Parathyroid adenoma (tissue), 2 donors: ENCODE measurements at regions not wholly inside any gene's neighbourhood (a gene's known extent, or its start where the extent isn't known, plus 50 kb on each side); places are given as distances from the start of the nearest gene placed in this dataset.

ENCODE experiments used
- H2AFZ ChIP-seq: fragments of 300-600 bp; sonication (generic); one replicate; pipeline ENCODE4 v1.7.0; 2017; ENCODE audit warnings: antibody characterized with exemption, mild to moderate bottlenecking
- H3K27ac ChIP-seq: fragments of 300-600 bp; sonication (generic); one replicate; pipeline ENCODE4 v1.7.0; 2017
- H3K27me3 ChIP-seq: fragments of 300-600 bp; sonication (generic); one replicate; pipeline ENCODE4 v1.7.0; 2017; ENCODE audit warnings: low read length; ENCODE audit not compliant: control insufficient read depth, insufficient read depth
- H3K36me3 ChIP-seq: fragments of 300-600 bp; sonication (generic); one replicate; pipeline ENCODE4 v1.7.0; 2017; ENCODE audit warnings: low read length; ENCODE audit not compliant: control insufficient read depth, insufficient read depth
- H3K4me1 ChIP-seq: fragments of 300-600 bp; sonication (generic); one replicate; pipeline ENCODE4 v1.7.0; 2017; ENCODE audit warnings: control low read depth
- H3K4me2 ChIP-seq: fragments of 300-600 bp; sonication (generic); one replicate; pipeline ENCODE4 v1.7.0; 2017; ENCODE audit warnings: low read length
- H3K4me3 ChIP-seq: fragments of 300-600 bp; sonication (generic); one replicate; pipeline ENCODE4 v1.7.0; 2017; ENCODE audit warnings: low read depth, low read length
- H3K79me2 ChIP-seq: fragments of 300-600 bp; sonication (generic); one replicate; pipeline ENCODE4 v1.7.0; 2017; ENCODE audit warnings: control low read depth
- H3K9ac ChIP-seq: fragments of 300-600 bp; sonication (generic); one replicate; pipeline ENCODE4 v1.7.0; 2017; ENCODE audit warnings: mild to moderate bottlenecking
- H3K9me3 ChIP-seq: fragments of 300-600 bp; sonication (generic); one replicate; pipeline ENCODE4 v1.7.0; 2017; ENCODE audit warnings: low read length; ENCODE audit not compliant: control insufficient read depth
- TF ChIP-seq, protein P1 (sequence below): fragments of 300-600 bp; sonication (generic); IDR thresholded peaks from one replicate; pipeline ENCODE4 v1.7.0; 2017; ENCODE audit warnings: antibody characterized with exemption, mild to moderate bottlenecking
- donor health status: primary hyperparathyroidism.

DNA sequence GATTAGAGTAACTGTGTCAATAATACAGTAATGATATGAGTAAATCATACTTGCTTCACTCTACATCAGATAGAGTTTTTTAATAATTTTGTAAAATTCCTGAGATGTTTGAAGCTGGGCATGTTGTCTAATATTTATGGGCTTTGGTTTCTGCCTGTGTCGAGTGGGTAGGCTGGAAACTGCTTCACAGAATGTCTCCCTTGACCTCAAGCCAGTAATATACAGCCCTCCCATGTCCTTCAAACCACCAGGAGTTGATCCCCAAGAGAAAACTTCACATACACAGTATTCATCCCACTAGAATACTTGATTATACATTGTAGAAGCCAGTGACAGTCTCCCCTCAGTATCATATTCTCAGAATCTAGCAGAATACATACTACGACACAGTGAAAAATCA, 284.8 kb upstream of the TENM3 start:
- Histone ChIP-seq H3K9me3 (no peaks in the 10 kb centered on the region), H3K4me2 (no peak overlapping the region), H3K27me3 (no peaks in the 10 kb centered on the region), H2AFZ (no peak overlapping the region), H3K79me2 (no peaks in the 10 kb centered on the region), H3K4me1 (no peaks in the 10 kb centered on the region), H3K9ac (no peak overlapping the region), H3K27ac (no peak overlapping the region), H3K36me3 (no peaks in the 10 kb centered on the region), H3K4me3 (no peak overlapping the region)
- TF ChIP-seq, protein P1, sequence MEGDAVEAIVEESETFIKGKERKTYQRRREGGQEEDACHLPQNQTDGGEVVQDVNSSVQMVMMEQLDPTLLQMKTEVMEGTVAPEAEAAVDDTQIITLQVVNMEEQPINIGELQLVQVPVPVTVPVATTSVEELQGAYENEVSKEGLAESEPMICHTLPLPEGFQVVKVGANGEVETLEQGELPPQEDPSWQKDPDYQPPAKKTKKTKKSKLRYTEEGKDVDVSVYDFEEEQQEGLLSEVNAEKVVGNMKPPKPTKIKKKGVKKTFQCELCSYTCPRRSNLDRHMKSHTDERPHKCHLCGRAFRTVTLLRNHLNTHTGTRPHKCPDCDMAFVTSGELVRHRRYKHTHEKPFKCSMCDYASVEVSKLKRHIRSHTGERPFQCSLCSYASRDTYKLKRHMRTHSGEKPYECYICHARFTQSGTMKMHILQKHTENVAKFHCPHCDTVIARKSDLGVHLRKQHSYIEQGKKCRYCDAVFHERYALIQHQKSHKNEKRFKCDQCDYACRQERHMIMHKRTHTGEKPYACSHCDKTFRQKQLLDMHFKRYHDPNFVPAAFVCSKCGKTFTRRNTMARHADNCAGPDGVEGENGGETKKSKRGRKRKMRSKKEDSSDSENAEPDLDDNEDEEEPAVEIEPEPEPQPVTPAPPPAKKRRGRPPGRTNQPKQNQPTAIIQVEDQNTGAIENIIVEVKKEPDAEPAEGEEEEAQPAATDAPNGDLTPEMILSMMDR: no peak

DNA sequence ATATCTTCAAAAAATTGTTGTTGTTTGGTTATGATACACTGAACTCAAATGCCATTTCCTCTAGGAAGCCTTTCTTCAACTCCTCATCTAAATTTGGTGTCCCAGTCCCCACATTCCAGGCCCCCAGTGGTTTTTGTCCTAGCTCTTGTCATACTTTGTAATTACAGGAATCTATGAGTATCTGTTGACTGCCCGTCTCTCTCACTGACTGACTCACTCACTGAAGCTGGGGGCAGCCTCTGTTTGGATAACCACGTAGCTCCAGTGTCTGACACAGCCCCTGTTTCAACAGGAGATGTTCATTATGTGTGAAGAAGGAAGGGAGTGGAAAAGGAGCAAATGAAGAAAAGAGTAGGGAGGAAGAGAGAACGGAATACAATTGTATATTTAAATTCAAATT, 284.1 kb upstream of the TENM3 start:
- TF ChIP-seq, protein P1: no peak
- Histone ChIP-seq H3K9ac (no peak overlapping the region), H3K27me3 (no peaks in the 10 kb centered on the region), H3K4me3 (no peak overlapping the region), H3K4me1 (no peaks in the 10 kb centered on the region), H3K36me3 (no peaks in the 10 kb centered on the region), H3K79me2 (no peaks in the 10 kb centered on the region), H3K4me2 (no peak overlapping the region), H2AFZ (no peak overlapping the region), H3K27ac (no peak overlapping the region), H3K9me3 (no peaks in the 10 kb centered on the region)

DNA sequence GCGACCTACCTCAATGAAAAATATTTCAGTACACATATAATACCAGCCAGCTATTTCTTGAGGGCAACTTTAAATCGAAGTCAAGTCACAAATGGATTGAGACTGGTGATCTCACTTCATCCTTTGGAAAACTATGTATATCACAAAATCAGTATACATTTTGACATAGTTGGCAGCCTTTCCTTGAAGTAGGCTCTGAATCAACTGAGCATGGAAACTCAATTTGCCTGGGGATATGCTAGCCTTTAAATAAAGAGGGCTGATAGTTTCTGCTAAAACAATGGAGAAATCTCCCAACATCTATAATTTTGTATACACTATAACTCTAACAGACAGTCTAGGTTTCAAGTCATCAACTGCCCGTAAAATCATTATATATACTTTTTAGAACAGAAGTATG, 282.8 kb upstream of the TENM3 start:
- Histone ChIP-seq H3K27ac (no peak overlapping the region), H3K4me3 (no peak overlapping the region), H2AFZ (no peak overlapping the region), H3K36me3 (no peaks in the 10 kb centered on the region), H3K4me1 (no peaks in the 10 kb centered on the region), H3K9ac (no peak overlapping the region), H3K4me2 (no peak overlapping the region), H3K9me3 (no peaks in the 10 kb centered on the region), H3K79me2 (no peaks in the 10 kb centered on the region), H3K27me3 (no peaks in the 10 kb centered on the region)
- TF ChIP-seq, protein P1: no peak

DNA sequence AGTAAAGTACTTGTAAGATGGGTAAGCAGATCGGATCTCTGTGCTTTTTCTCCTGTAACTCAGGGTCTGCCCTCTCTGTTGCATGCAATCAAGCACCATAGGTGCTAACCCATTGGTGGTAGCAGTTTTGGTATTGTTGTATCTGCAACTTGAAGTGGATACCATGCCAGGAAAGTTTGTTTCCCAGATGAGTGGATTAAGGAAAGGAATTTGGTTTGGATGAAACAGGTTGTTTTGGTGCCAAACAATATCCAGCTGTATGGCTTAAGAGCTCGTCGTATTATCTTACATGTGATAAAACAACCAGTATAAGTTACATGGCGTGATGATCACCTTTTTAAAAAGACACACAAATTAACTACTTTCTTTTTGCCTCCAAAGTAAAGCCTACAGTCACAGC, 280.9 kb upstream of the TENM3 start:
- H3K27me3 ChIP-seq: no peaks in the 10 kb centered on the region
- H3K4me1 ChIP-seq: no peaks in the 10 kb centered on the region
- H3K4me2 ChIP-seq: no peak overlapping the region
- H3K9ac ChIP-seq: no peak overlapping the region
- H3K9me3 ChIP-seq: no peaks in the 10 kb centered on the region
- TF ChIP-seq, protein P1: no peak
- H3K27ac ChIP-seq: no peak overlapping the region
- no peak overlapping the region for H3K4me3 ChIP-seq
- H2AFZ ChIP-seq: no peak overlapping the region
- H3K36me3 ChIP-seq: no peaks in the 10 kb centered on the region
- H3K79me2 ChIP-seq: no peaks in the 10 kb centered on the region

DNA sequence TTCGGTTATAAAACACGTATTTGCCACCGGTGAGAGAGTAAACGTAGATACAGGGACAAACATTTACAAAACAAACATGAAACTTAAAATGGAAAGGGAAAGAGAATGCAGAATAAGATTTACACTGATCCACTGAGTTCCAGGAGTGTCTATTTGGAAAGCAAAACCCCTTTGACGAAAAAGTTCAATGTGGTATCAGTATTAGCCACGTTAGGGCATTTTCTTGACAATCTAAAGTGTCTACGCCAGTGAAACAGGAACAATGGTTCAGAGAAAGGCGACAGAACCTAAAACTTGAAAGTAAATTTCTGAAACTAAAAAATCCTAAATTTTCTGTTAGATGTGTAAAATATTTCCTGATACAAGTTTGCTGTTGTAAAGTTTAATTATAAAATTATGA, 278.5 kb upstream of the TENM3 start:
- Histone ChIP-seq H3K4me3 (no peak overlapping the region), H3K9me3 (no peaks in the 10 kb centered on the region), H3K4me2 (no peak overlapping the region), H3K27me3 (no peaks in the 10 kb centered on the region), H3K4me1 (no peaks in the 10 kb centered on the region), H2AFZ (no peak overlapping the region), H3K9ac (no peak overlapping the region), H3K79me2 (no peaks in the 10 kb centered on the region), H3K36me3 (no peaks in the 10 kb centered on the region), H3K27ac (no peak overlapping the region)
- TF ChIP-seq, protein P1: no peak
